ENCODE measurements at regions not wholly inside any gene's neighbourhood (a gene's known extent, or its start where the extent isn't known, plus 50 kb on each side); places are given as distances from the start of the nearest gene placed in this dataset.

- H3K9me3 ChIP-seq (ENCODE audit: insufficient read depth, low read length): no peaks in the 10 kb centered on the region
- no peak for TF ChIP-seq EZH2phosphoT487 (conservative IDR thresholded peaks at IDR 0.05; ENCODE audit: low read length)
- TF ChIP-seq CTCF (IDR thresholded peaks at IDR 0.05; ENCODE audit: insufficient read depth, low read length, poor library complexity, severe bottlenecking): no peak
- no peak overlapping the region for H3K4me2 ChIP-seq (ENCODE audit: low read depth, low read length, poor library complexity, severe bottlenecking)
- no peak overlapping the region for H3K27ac ChIP-seq (ENCODE audit: low read depth, low read length)
- no peak overlapping the region for H3K9ac ChIP-seq (ENCODE audit: low read length)
- no peaks in the 10 kb centered on the region for H3K27me3 ChIP-seq (ENCODE audit: low read length)
- H3F3A ChIP-seq (ENCODE audit: insufficient read depth): no peaks in the 10 kb centered on the region
- no peaks in the 10 kb centered on the region for H3K79me2 ChIP-seq (ENCODE audit: insufficient read depth, low read length)
- no peaks in the 10 kb centered on the region for H4K20me1 ChIP-seq (ENCODE audit: low read depth, low read length)
- H2AFZ ChIP-seq (ENCODE audit: low read depth, low read length, severe bottlenecking): no peak overlapping the region
- no peaks in the 10 kb centered on the region for H3K9me2 ChIP-seq (replicated peaks; ENCODE audit: insufficient read depth, low read length)
- H3K36me3 ChIP-seq (ENCODE audit: low read length): no peaks in the 10 kb centered on the region
- H3K4me3 ChIP-seq (ENCODE audit: insufficient read depth, low read length, poor library complexity, severe bottlenecking): no peak overlapping the region
These were observed 208.8 kb upstream of the CRIM1 start for GRCh38 chr2:36146765-36147164.

GRCh38 chr2:36140391-36140790 lies 215.2 kb upstream of the CRIM1 start:
- Histone ChIP-seq H3K79me2 (ENCODE audit: insufficient read depth, low read length) (no peaks in the 10 kb centered on the region), H3K4me3 (ENCODE audit: insufficient read depth, low read length, poor library complexity, severe bottlenecking) (no peak overlapping the region), H3K9ac (ENCODE audit: low read length) (no peak overlapping the region), H3K9me2 (replicated peaks; ENCODE audit: insufficient read depth, low read length) (no peaks in the 10 kb centered on the region), H3K4me2 (ENCODE audit: low read depth, low read length, poor library complexity, severe bottlenecking) (no peak overlapping the region), H3F3A (ENCODE audit: insufficient read depth) (no peaks in the 10 kb centered on the region), H4K20me1 (ENCODE audit: low read depth, low read length) (no peaks in the 10 kb centered on the region), H3K27me3 (ENCODE audit: low read length) (no peaks in the 10 kb centered on the region), H2AFZ (ENCODE audit: low read depth, low read length, severe bottlenecking) (no peak overlapping the region), H3K9me3 (ENCODE audit: insufficient read depth, low read length) (no peaks in the 10 kb centered on the region), H3K36me3 (ENCODE audit: low read length) (no peaks in the 10 kb centered on the region), H3K27ac (ENCODE audit: low read depth, low read length) (no peak overlapping the region)
- TF ChIP-seq EZH2phosphoT487 (conservative IDR thresholded peaks at IDR 0.05; ENCODE audit: low read length) (no peak), CTCF (IDR thresholded peaks at IDR 0.05; ENCODE audit: insufficient read depth, low read length, poor library complexity, severe bottlenecking) (no peak)

DNA sequence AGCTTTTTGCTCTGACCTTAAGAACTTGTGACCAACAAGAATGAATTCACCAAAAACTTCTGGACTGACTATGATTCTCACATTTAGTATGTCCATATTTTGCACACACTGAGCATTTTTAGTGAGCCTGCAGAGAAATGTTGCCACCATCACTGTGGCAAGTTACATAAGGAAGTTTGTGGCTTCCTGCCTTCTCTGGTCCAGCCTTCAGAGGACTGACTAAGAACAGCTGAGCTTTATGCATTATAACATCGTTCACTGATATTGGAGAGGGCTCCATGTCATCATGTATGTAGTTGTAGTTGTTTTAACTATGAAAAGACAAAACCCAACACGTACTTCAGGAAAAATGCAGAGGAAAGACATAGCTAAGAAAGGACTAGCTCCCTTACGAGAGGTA lies 218.0 kb upstream of the CRIM1 start:
- TF ChIP-seq EZH2phosphoT487 (conservative IDR thresholded peaks at IDR 0.05; ENCODE audit: low read length) (no peak), CTCF (IDR thresholded peaks at IDR 0.05; ENCODE audit: insufficient read depth, low read length, poor library complexity, severe bottlenecking) (no peak)
- H3K4me2 ChIP-seq (ENCODE audit: low read depth, low read length, poor library complexity, severe bottlenecking): no peak overlapping the region
- H3K27me3 ChIP-seq (ENCODE audit: low read length): no peaks in the 10 kb centered on the region
- no peak overlapping the region for H3K9ac ChIP-seq (ENCODE audit: low read length)
- H3K4me3 ChIP-seq (ENCODE audit: insufficient read depth, low read length, poor library complexity, severe bottlenecking): no peak overlapping the region
- no peaks in the 10 kb centered on the region for H4K20me1 ChIP-seq (ENCODE audit: low read depth, low read length)
- H2AFZ ChIP-seq (ENCODE audit: low read depth, low read length, severe bottlenecking): no peak overlapping the region
- H3K36me3 ChIP-seq (ENCODE audit: low read length): no peaks in the 10 kb centered on the region
- no peaks in the 10 kb centered on the region for H3F3A ChIP-seq (ENCODE audit: insufficient read depth)
- H3K9me3 ChIP-seq (ENCODE audit: insufficient read depth, low read length): no peaks in the 10 kb centered on the region
- no peaks in the 10 kb centered on the region for H3K79me2 ChIP-seq (ENCODE audit: insufficient read depth, low read length)
- no peak overlapping the region for H3K27ac ChIP-seq (ENCODE audit: low read depth, low read length)
- H3K9me2 ChIP-seq (replicated peaks; ENCODE audit: insufficient read depth, low read length): no peaks in the 10 kb centered on the region

DNA sequence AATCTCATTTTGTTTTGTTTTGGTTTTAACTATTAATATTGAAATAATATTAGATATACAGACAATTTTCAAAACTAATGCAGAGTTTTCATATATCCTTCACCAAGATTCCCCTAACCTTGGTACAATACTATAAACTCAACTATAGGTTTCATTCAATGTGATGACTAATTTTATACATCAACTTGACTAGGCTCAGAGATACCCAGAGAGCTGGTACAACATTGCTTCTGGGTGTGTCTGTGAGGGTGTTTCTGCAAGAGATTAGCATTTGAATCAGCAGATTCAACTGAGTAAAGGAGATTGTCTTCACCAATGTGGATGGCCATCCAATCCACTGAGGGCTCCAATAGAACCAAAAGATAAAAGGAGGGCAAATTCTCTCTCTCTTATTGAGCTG lies 221.3 kb upstream of the CRIM1 start:
- Histone ChIP-seq H2AFZ (ENCODE audit: low read depth, low read length, severe bottlenecking) (no peak overlapping the region), H3K4me3 (ENCODE audit: insufficient read depth, low read length, poor library complexity, severe bottlenecking) (no peak overlapping the region), H3K9ac (ENCODE audit: low read length) (no peak overlapping the region)

More for the DNA sequence above, 221.3 kb upstream of the CRIM1 start:
- H3K9me2 ChIP-seq (replicated peaks; ENCODE audit: insufficient read depth, low read length): no peaks in the 10 kb centered on the region
- no peaks in the 10 kb centered on the region for H3K9me3 ChIP-seq (ENCODE audit: insufficient read depth, low read length)
- H3F3A ChIP-seq (ENCODE audit: insufficient read depth): no peaks in the 10 kb centered on the region
- TF ChIP-seq CTCF (IDR thresholded peaks at IDR 0.05; ENCODE audit: insufficient read depth, low read length, poor library complexity, severe bottlenecking): no peak
- no peak for TF ChIP-seq EZH2phosphoT487 (conservative IDR thresholded peaks at IDR 0.05; ENCODE audit: low read length)
- no peaks in the 10 kb centered on the region for H3K27me3 ChIP-seq (ENCODE audit: low read length)
- H3K4me2 ChIP-seq (ENCODE audit: low read depth, low read length, poor library complexity, severe bottlenecking): no peak overlapping the region
- no peaks in the 10 kb centered on the region for H3K36me3 ChIP-seq (ENCODE audit: low read length)
- H4K20me1 ChIP-seq (ENCODE audit: low read depth, low read length): no peaks in the 10 kb centered on the region
- no peak overlapping the region for H3K27ac ChIP-seq (ENCODE audit: low read depth, low read length)
- H3K79me2 ChIP-seq (ENCODE audit: insufficient read depth, low read length): no peaks in the 10 kb centered on the region

All from SU-DHL-6 (cell line).